ENCODE measurements at regions not wholly inside any gene's neighbourhood (a gene's known extent, or its start where the extent isn't known, plus 50 kb on each side); places are given as distances from the start of the nearest gene placed in this dataset.
"Not testable (repeated sequence)": the region's sequence is repeated elsewhere in the genome, so short reads cannot be mapped to it uniquely, and the experiment has no call there.

GRCh38 chr6:74570044-74570443 lies 635.8 kb downstream of the COL12A1 start:
- H3K27me3 ChIP-seq (replicated peaks) = no peaks in the 10 kb centered on the region
- TF ChIP-seq CTCF (IDR thresholded peaks at IDR 0.05; ENCODE audit: low read depth, low read length, missing control alignments) = no peak
- no peak overlapping the region for H3K27ac ChIP-seq
- H3K4me3 ChIP-seq (ENCODE audit: low read depth, low read length) = no peak overlapping the region
- no peaks in the 10 kb centered on the region for H3K36me3 ChIP-seq (replicated peaks)
- no peak for DNase-seq
- in situ Hi-C loops (cut with HindIII; ENCODE audit: low pct_ligation_motif_present, low sequenced_read_pairs) = no loop called here

- Histone ChIP-seq H3K27ac (no peak overlapping the region), H3K4me3 (ENCODE audit: low read depth, low read length) (no peak overlapping the region), H3K27me3 (replicated peaks) (no peaks in the 10 kb centered on the region), H3K36me3 (replicated peaks) (no peaks in the 10 kb centered on the region)
- no peak for TF ChIP-seq CTCF (IDR thresholded peaks at IDR 0.05; ENCODE audit: low read depth, low read length, missing control alignments)
- DNase-seq = peak; percentile 37
- in situ Hi-C loops (cut with HindIII; ENCODE audit: low pct_ligation_motif_present, low sequenced_read_pairs) = no loop called here
Measured at GRCh38 chr6:74568861-74569260, 637.0 kb downstream of the COL12A1 start.

- in situ Hi-C loops (cut with HindIII; ENCODE audit: low pct_ligation_motif_present, low sequenced_read_pairs); DNase-seq; H3K27ac ChIP-seq; H3K4me3 ChIP-seq (ENCODE audit: low read depth, low read length); H3K36me3 ChIP-seq (replicated peaks); H3K27me3 ChIP-seq (replicated peaks): not testable (repeated sequence)
Measured at GRCh38 chr6:74567923-74568290, 637.9 kb downstream of the COL12A1 start.

- H3K4me3 ChIP-seq (ENCODE audit: low read depth, low read length) = no peak overlapping the region
- no peak overlapping the region for H3K27ac ChIP-seq
- in situ Hi-C loops (cut with HindIII; ENCODE audit: low pct_ligation_motif_present, low sequenced_read_pairs) = no loop called here
- no peak for TF ChIP-seq CTCF (IDR thresholded peaks at IDR 0.05; ENCODE audit: low read depth, low read length, missing control alignments)
- no peak for DNase-seq
- no peaks in the 10 kb centered on the region for H3K36me3 ChIP-seq (replicated peaks)
- H3K27me3 ChIP-seq (replicated peaks) = no peaks in the 10 kb centered on the region
Measured at GRCh38 chr6:74567281-74567922, 638.5 kb downstream of the COL12A1 start.

GRCh38 chr6:74557236-74557635 lies 648.6 kb downstream of the COL12A1 start:
- no peak for DNase-seq
- H3K27me3 ChIP-seq (replicated peaks) = no peaks in the 10 kb centered on the region
- TF ChIP-seq CTCF (IDR thresholded peaks at IDR 0.05; ENCODE audit: low read depth, low read length, missing control alignments) = no peak
- H3K36me3 ChIP-seq (replicated peaks) = no peaks in the 10 kb centered on the region
- no peak overlapping the region for H3K27ac ChIP-seq
- in situ Hi-C loops (cut with HindIII; ENCODE audit: low pct_ligation_motif_present, low sequenced_read_pairs) = no loop called here
- H3K4me3 ChIP-seq (ENCODE audit: low read depth, low read length) = no peak overlapping the region

GRCh38 chr6:74554041-74554440 lies 651.8 kb downstream of the COL12A1 start:
- no peak for DNase-seq
- Histone ChIP-seq H3K27me3 (replicated peaks) (no peaks in the 10 kb centered on the region), H3K27ac (no peak overlapping the region), H3K4me3 (ENCODE audit: low read depth, low read length) (no peak overlapping the region), H3K36me3 (replicated peaks) (no peaks in the 10 kb centered on the region)
- TF ChIP-seq CTCF (IDR thresholded peaks at IDR 0.05; ENCODE audit: low read depth, low read length, missing control alignments) = no peak
- in situ Hi-C loops (cut with HindIII; ENCODE audit: low pct_ligation_motif_present, low sequenced_read_pairs) = no loop called here
